ENCODE measurements at regions not wholly inside any gene's neighbourhood (a gene's known extent, or its start where the extent isn't known, plus 50 kb on each side); places are given as distances from the start of the nearest gene placed in this dataset.

DNA sequence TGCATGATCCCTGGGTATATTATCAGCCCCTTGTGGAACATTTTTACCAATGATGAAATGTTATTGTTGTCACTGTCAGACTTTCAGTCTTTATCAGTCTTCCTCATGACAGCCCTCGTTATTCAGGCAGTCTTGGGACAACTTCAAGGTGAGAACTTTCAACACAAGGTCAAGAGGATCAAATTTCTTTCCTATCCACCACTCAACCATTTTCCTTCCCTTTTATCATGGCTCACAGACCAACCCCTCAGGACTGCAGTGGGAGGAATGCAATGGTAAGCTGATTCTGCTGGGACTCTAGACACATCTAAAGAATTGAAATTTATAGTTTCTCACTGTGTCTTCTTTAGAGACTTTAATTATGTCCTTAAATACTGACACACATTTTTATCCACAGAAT lies 107.0 kb upstream of the LSAMP start:
- Histone ChIP-seq H3K4me3 (ENCODE audit: control insufficient read depth in 1 of 7, extremely low read depth in 1 of 7, insufficient read depth in 4 of 7, low read depth in 2 of 7, low read length in 6 of 7) (no peak overlapping the region), H3K27ac (ENCODE audit: insufficient read depth in 1 of 2, low read depth in 1 of 2, low read length in 2 of 2, poor library complexity in 1 of 2, severe bottlenecking in 2 of 2) (no peak overlapping the region), H3K9me3 (ENCODE audit: control extremely low read depth in 1 of 5, control insufficient read depth in 4 of 5, insufficient read depth in 2 of 5, low read depth in 1 of 5, low read length in 4 of 5) (no peaks in the 10 kb centered on the region), H3K36me3 (ENCODE audit: control insufficient read depth in 4 of 4, insufficient read depth in 4 of 4, low read length in 3 of 4) (no peaks in the 10 kb centered on the region), H3K27me3 (replicated peaks in 2 of 5; ENCODE audit: control insufficient read depth in 4 of 5, insufficient read depth in 5 of 5, low read length in 4 of 5) (no peaks in the 10 kb centered on the region), H3K4me1 (ENCODE audit: control extremely low read depth in 1 of 4, control insufficient read depth in 4 of 4, insufficient read depth in 4 of 4, low read length in 3 of 4) (no peaks in the 10 kb centered on the region)
- ChIA-PET CTCF (no interaction called here), POLR2A (no interaction called here)
- no peak for DNase-seq
- 0% methylated on average over 1 of the region's 1 CpG for WGBS (ENCODE audit: insufficient coverage)

DNA sequence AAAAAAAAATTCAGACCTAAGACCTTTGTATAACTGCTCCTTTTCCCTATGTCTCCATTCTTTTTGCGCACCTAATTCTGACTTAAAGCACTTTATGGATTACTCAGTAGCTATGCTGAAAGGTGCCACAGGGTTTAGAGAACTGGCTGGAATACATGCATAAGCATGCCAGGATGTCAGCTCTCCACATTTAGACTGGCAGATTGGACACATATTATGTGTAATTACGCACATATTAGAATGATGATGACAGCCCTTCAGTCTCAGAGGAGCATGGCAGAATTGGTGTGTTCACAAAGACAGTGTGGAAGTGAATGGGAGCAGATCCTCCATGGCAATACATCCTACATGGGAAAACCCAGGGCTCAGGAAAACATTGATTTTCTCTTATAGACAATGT lies 108.1 kb upstream of the LSAMP start:
- H3K4me3 ChIP-seq (ENCODE audit: control insufficient read depth in 1 of 7, extremely low read depth in 1 of 7, insufficient read depth in 4 of 7, low read depth in 2 of 7, low read length in 6 of 7), result no peak overlapping the region
- H3K36me3 ChIP-seq (ENCODE audit: control insufficient read depth in 4 of 4, insufficient read depth in 4 of 4, low read length in 3 of 4), result no peaks in the 10 kb centered on the region
- ChIA-PET CTCF (no interaction called here), POLR2A (no interaction called here)
- no peaks in the 10 kb centered on the region for H3K4me1 ChIP-seq (ENCODE audit: control extremely low read depth in 1 of 4, control insufficient read depth in 4 of 4, insufficient read depth in 4 of 4, low read length in 3 of 4)
- no peaks in the 10 kb centered on the region for H3K9me3 ChIP-seq (ENCODE audit: control extremely low read depth in 1 of 5, control insufficient read depth in 4 of 5, insufficient read depth in 2 of 5, low read depth in 1 of 5, low read length in 4 of 5)
- H3K27me3 ChIP-seq (replicated peaks in 2 of 5; ENCODE audit: control insufficient read depth in 4 of 5, insufficient read depth in 5 of 5, low read length in 4 of 5), result no peaks in the 10 kb centered on the region
- H3K27ac ChIP-seq (ENCODE audit: insufficient read depth in 1 of 2, low read depth in 1 of 2, low read length in 2 of 2, poor library complexity in 1 of 2, severe bottlenecking in 2 of 2), result no peak overlapping the region
- 100% methylated on average over 1 of the region's 2 CpGs for WGBS (ENCODE audit: insufficient coverage)
- no peak for DNase-seq

DNA sequence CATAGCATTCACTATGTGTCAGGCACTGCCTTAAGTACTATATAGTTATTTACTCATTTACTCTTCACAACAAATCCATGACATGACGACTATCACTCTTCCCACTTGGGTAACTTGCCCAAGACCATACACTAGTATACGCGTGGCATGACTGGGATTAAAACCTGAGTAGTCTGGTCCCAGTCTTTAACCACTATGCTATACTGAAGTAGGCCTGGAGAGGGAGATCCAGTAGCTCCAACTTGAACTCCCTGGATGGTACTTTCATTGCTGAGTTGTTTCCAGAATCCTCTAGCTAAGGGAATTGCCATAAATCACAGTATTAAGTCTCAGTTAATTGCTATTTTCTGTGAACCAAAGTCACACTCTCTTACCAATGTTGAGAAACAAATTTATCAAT lies 116.2 kb upstream of the LSAMP start:
- H3K36me3 ChIP-seq (ENCODE audit: control insufficient read depth in 4 of 4, insufficient read depth in 4 of 4, low read length in 3 of 4), result no peaks in the 10 kb centered on the region
- DNase-seq, result no peak
- no peaks in the 10 kb centered on the region for H3K9me3 ChIP-seq (ENCODE audit: control extremely low read depth in 1 of 5, control insufficient read depth in 4 of 5, insufficient read depth in 2 of 5, low read depth in 1 of 5, low read length in 4 of 5)
- H3K4me1 ChIP-seq (ENCODE audit: control extremely low read depth in 1 of 4, control insufficient read depth in 4 of 4, insufficient read depth in 4 of 4, low read length in 3 of 4), result no peaks in the 10 kb centered on the region
- no peak overlapping the region for H3K27ac ChIP-seq (ENCODE audit: insufficient read depth in 1 of 2, low read depth in 1 of 2, low read length in 2 of 2, poor library complexity in 1 of 2, severe bottlenecking in 2 of 2)
- H3K27me3 ChIP-seq (replicated peaks in 2 of 5; ENCODE audit: control insufficient read depth in 4 of 5, insufficient read depth in 5 of 5, low read length in 4 of 5), result no peaks in the 10 kb centered on the region
- WGBS (ENCODE audit: insufficient coverage), result 57% methylated on average over 3 of the region's 3 CpGs
- ChIA-PET CTCF (no interaction called here), POLR2A (no interaction called here)
- H3K4me3 ChIP-seq (ENCODE audit: control insufficient read depth in 1 of 7, extremely low read depth in 1 of 7, insufficient read depth in 4 of 7, low read depth in 2 of 7, low read length in 6 of 7), result no peak overlapping the region

DNA sequence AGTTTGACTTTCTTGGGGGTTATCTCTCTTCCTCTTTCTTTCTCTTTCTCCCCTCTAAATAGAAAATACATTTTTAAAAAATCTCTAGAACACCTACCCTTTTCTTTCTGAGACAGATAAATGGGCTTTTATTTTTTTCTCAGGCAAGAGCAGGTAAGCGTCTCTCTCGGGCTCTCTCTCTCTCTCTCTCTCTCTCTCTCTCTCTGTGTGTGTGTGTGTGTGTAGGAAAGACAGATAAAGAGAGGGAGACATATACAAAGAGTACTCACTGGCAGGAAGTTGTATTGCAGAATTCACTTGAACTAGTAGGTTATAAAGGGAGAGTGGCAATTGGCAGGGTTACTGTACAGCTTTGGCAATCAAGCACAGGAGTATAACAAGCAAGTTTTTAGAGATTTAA lies 118.1 kb upstream of the LSAMP start:
- WGBS (ENCODE audit: insufficient coverage), result no CpG with 5 or more reads among the region's 2 CpGs
- no peaks in the 10 kb centered on the region for H3K36me3 ChIP-seq (ENCODE audit: control insufficient read depth in 4 of 4, insufficient read depth in 4 of 4, low read length in 3 of 4)
- no peaks in the 10 kb centered on the region for H3K9me3 ChIP-seq (ENCODE audit: control extremely low read depth in 1 of 5, control insufficient read depth in 4 of 5, insufficient read depth in 2 of 5, low read depth in 1 of 5, low read length in 4 of 5)
- no peak overlapping the region for H3K4me3 ChIP-seq (ENCODE audit: control insufficient read depth in 1 of 7, extremely low read depth in 1 of 7, insufficient read depth in 4 of 7, low read depth in 2 of 7, low read length in 6 of 7)
- CTCF ChIA-PET, result no interaction called here
- H3K4me1 ChIP-seq (ENCODE audit: control extremely low read depth in 1 of 4, control insufficient read depth in 4 of 4, insufficient read depth in 4 of 4, low read length in 3 of 4), result no peaks in the 10 kb centered on the region
- no peak overlapping the region for H3K27ac ChIP-seq (ENCODE audit: insufficient read depth in 1 of 2, low read depth in 1 of 2, low read length in 2 of 2, poor library complexity in 1 of 2, severe bottlenecking in 2 of 2)
- POLR2A ChIA-PET, result no interaction called here
- DNase-seq, result no peak
- no peaks in the 10 kb centered on the region for H3K27me3 ChIP-seq (replicated peaks in 2 of 5; ENCODE audit: control insufficient read depth in 4 of 5, insufficient read depth in 5 of 5, low read length in 4 of 5)

DNA sequence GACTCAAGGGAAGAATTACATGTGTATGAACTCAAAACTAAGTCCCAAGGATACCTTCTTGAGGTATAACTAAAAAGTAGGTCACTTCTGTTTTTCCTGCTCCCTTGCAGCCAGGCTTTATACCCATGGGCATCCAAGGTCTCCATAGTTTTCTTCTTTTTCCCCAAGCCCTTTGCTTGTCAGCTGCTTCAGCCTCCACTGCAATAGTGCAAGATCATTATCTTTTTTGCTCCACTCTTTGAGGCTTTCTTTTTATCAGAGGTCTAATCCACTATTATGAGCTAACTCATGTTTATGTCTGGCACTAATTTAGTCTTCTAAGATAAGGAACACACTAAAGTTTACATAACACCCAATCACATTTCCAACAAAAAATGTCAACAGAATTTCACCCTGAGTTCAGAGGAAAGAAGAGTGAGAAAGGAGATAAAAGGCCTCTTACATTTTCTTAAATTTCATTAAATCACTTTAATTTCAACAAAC lies 121.2 kb upstream of the LSAMP start:
- H3K27me3 ChIP-seq (replicated peaks in 2 of 5; ENCODE audit: control insufficient read depth in 4 of 5, insufficient read depth in 5 of 5, low read length in 4 of 5), result no peaks in the 10 kb centered on the region
- no peaks in the 10 kb centered on the region for H3K36me3 ChIP-seq (ENCODE audit: control insufficient read depth in 4 of 4, insufficient read depth in 4 of 4, low read length in 3 of 4)
- H3K4me1 ChIP-seq (ENCODE audit: control extremely low read depth in 1 of 4, control insufficient read depth in 4 of 4, insufficient read depth in 4 of 4, low read length in 3 of 4), result no peaks in the 10 kb centered on the region
- no peak overlapping the region for H3K27ac ChIP-seq (ENCODE audit: insufficient read depth in 1 of 2, low read depth in 1 of 2, low read length in 2 of 2, poor library complexity in 1 of 2, severe bottlenecking in 2 of 2)
- no peak overlapping the region for H3K4me3 ChIP-seq (ENCODE audit: control insufficient read depth in 1 of 7, extremely low read depth in 1 of 7, insufficient read depth in 4 of 7, low read depth in 2 of 7, low read length in 6 of 7)
- no peak for DNase-seq
- ChIA-PET CTCF (no interaction called here), POLR2A (no interaction called here)
- no peaks in the 10 kb centered on the region for H3K9me3 ChIP-seq (ENCODE audit: control extremely low read depth in 1 of 5, control insufficient read depth in 4 of 5, insufficient read depth in 2 of 5, low read depth in 1 of 5, low read length in 4 of 5)

DNA sequence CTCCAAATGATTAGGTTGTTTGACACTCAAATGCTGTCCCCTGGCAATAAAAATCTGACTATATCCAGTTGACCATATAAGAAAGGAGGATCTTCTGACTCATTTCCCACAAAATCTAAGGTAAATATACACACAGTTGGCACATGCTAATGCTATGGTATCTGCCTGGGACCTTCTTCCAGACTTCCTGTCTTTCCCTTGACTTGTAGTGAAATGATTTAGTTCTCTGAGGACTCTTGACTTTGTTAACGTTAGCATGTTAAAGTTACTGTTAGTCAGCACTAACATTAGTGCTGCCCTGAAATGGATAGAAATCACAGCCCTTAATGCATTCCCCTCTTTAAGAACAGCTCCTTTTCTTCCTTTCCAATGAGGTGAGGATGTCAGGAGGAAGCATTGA lies 124.3 kb upstream of the LSAMP start:
- Histone ChIP-seq H3K36me3 (ENCODE audit: control insufficient read depth in 4 of 4, insufficient read depth in 4 of 4, low read length in 3 of 4) (no peaks in the 10 kb centered on the region), H3K27me3 (replicated peaks in 2 of 5; ENCODE audit: control insufficient read depth in 4 of 5, insufficient read depth in 5 of 5, low read length in 4 of 5) (no peaks in the 10 kb centered on the region), H3K4me3 (ENCODE audit: control insufficient read depth in 1 of 7, extremely low read depth in 1 of 7, insufficient read depth in 4 of 7, low read depth in 2 of 7, low read length in 6 of 7) (no peak overlapping the region), H3K9me3 (ENCODE audit: control extremely low read depth in 1 of 5, control insufficient read depth in 4 of 5, insufficient read depth in 2 of 5, low read depth in 1 of 5, low read length in 4 of 5) (no peaks in the 10 kb centered on the region), H3K27ac (ENCODE audit: insufficient read depth in 1 of 2, low read depth in 1 of 2, low read length in 2 of 2, poor library complexity in 1 of 2, severe bottlenecking in 2 of 2) (no peak overlapping the region), H3K4me1 (ENCODE audit: control extremely low read depth in 1 of 4, control insufficient read depth in 4 of 4, insufficient read depth in 4 of 4, low read length in 3 of 4) (no peaks in the 10 kb centered on the region)
- no CpG with 5 or more reads among the region's 1 CpG for WGBS (ENCODE audit: insufficient coverage)
- no peak for DNase-seq
- ChIA-PET POLR2A (no interaction called here), CTCF (no interaction called here)

DNA sequence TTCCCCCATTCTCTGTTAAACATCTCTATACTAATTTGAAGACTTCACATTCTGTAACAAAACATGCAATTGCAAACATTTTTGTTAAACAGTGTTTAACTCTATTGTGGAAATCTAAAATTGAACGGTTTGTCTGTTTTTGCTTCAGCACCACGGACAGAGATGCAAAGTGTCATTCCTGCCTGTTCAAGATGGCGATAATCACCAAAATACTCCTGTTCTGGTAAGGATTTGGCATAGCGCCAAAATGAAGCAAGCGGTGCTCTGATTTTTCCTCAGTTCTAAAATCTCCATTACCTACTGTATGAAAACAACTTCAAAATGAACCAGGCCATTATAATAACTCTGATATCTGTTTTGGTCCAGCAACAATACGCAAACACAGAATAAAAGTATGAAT lies 129.7 kb upstream of the TUSC7 start:
- Histone ChIP-seq H3K27ac (ENCODE audit: insufficient read depth in 1 of 2, low read depth in 1 of 2, low read length in 2 of 2, poor library complexity in 1 of 2, severe bottlenecking in 2 of 2) (no peak overlapping the region), H3K4me3 (ENCODE audit: control insufficient read depth in 1 of 7, extremely low read depth in 1 of 7, insufficient read depth in 4 of 7, low read depth in 2 of 7, low read length in 6 of 7) (no peak overlapping the region), H3K27me3 (replicated peaks in 2 of 5; ENCODE audit: control insufficient read depth in 4 of 5, insufficient read depth in 5 of 5, low read length in 4 of 5) (no peaks in the 10 kb centered on the region), H3K9me3 (ENCODE audit: control extremely low read depth in 1 of 5, control insufficient read depth in 4 of 5, insufficient read depth in 2 of 5, low read depth in 1 of 5, low read length in 4 of 5) (no peaks in the 10 kb centered on the region), H3K36me3 (ENCODE audit: control insufficient read depth in 4 of 4, insufficient read depth in 4 of 4, low read length in 3 of 4) (no peaks in the 10 kb centered on the region), H3K4me1 (ENCODE audit: control extremely low read depth in 1 of 4, control insufficient read depth in 4 of 4, insufficient read depth in 4 of 4, low read length in 3 of 4) (no peaks in the 10 kb centered on the region)
- WGBS (ENCODE audit: insufficient coverage), result 31% methylated on average over 3 of the region's 6 CpGs
- no peak for DNase-seq
- CTCF ChIA-PET, result no interaction called here
- POLR2A ChIA-PET, result no interaction called here

All from common myeloid progenitor, CD34-positive (primary cell).